AG04449 (cell line): ENCODE measurements at regions not wholly inside any gene's neighbourhood (a gene's known extent, or its start where the extent isn't known, plus 50 kb on each side); places are given as distances from the start of the nearest gene placed in this dataset.

Experiments used
- CTCF ChIA-PET: fragments of 350-600 bp; formaldehyde crosslinking; extraction: SDS; loops from one replicate; lab custom pipeline; 2021; ENCODE audit warnings: antibody characterized with exemption; lab: Yijun Ruan, JAX
- POLR2A ChIA-PET: fragments of 400-600, 350-600 bp; formaldehyde crosslinking; extraction: SDS; loops from one replicate; lab custom pipeline; 2020; ENCODE audit warnings: antibody characterized with exemption, inconsistent platforms; lab: Yijun Ruan, JAX
- DNase-seq: peaks from one replicate; pipeline ENCODE4 v3.0.0-alpha.2; 2010; ENCODE audit warnings: low read depth, low spot score
- H3K4me3 ChIP-seq: 2 replicates; pipeline ENCODE4 v1.5.1; 2011; ENCODE audit warnings: low read depth, mild to moderate bottlenecking, control low read depth, low read length
- CTCF ChIP-seq: IDR thresholded peaks from one replicate; pipeline ENCODE4 v1.5.1; 2011; ENCODE audit warnings: mild to moderate bottlenecking, moderate library complexity, low read length, control low read depth, inconsistent platforms; ENCODE audit not compliant: insufficient read depth; ENCODE audit errors: missing control alignments

GRCh38 chr12:92359581-92360209, 214.0 kb upstream of the BTG1 start:
- DNase-seq = no peak
- no peak for TF ChIP-seq CTCF
- CTCF ChIA-PET = no interaction called here
- H3K4me3 ChIP-seq = no peak overlapping the region
- POLR2A ChIA-PET = no interaction called here

GRCh38 chr12:92357584-92358261, 212.1 kb upstream of the BTG1 start:
- H3K4me3 ChIP-seq = no peak overlapping the region
- DNase-seq = no peak
- ChIA-PET POLR2A (no interaction called here), CTCF (no interaction called here)
- no peak for TF ChIP-seq CTCF

- H3K4me3 ChIP-seq = no peak overlapping the region
- POLR2A ChIA-PET = no interaction called here
- DNase-seq = no peak
- no peak for TF ChIP-seq CTCF
- CTCF ChIA-PET = no interaction called here
These were observed 210.8 kb upstream of the BTG1 start for GRCh38 chr12:92356425-92356824.

GRCh38 chr12:92349635-92350034, 204.0 kb upstream of the BTG1 start:
- no peak for TF ChIP-seq CTCF
- ChIA-PET CTCF (interaction anchor here (0.9 kb wide), 1 partner anchor 59 kb away, joined by 3 read pairs; no protein-coding TSS in a partner anchor), POLR2A (no interaction called here)

GRCh38 chr12:92342574-92342973, 196.9 kb upstream of the BTG1 start:
- ChIA-PET CTCF (no interaction called here), POLR2A (no interaction called here)
- H3K4me3 ChIP-seq = no peak overlapping the region
- TF ChIP-seq CTCF = no peak
- DNase-seq = no peak

More at GRCh38 chr12:92349635-92350034, 204.0 kb upstream of the BTG1 start:
- DNase-seq = no peak
- no peak overlapping the region for H3K4me3 ChIP-seq

- ChIA-PET CTCF (interaction anchor here (1.0 kb wide), 1 partner anchor 11 kb away, joined by 3 read pairs; no protein-coding TSS in a partner anchor), POLR2A (no interaction called here)
- no peak for TF ChIP-seq CTCF
- no peak for DNase-seq
- no peak overlapping the region for H3K4me3 ChIP-seq
These were observed 195.5 kb upstream of the BTG1 start for GRCh38 chr12:92341065-92341668.
